ENCODE measurements at regions not wholly inside any gene's neighbourhood (a gene's known extent, or its start where the extent isn't known, plus 50 kb on each side); places are given as distances from the start of the nearest gene placed in this dataset.

DNA sequence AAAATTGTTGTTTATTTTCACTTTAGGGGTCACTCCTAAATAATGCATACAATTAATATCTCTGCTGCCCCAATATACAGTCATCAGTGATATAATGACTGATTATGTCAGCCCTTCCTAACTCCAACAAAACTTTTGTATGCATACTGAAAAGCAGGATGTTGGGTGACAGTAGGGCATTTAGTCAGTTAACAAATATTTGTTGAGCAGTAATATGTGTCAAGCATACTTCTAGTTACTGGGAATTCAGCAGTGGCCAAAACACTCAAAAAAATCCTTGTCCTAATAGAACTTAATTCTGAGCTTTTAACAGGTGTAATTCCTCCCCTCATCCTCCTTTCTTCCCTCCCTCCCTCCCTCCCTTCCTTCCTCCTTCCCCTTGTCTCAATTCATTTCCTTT lies 560.7 kb upstream of the KLHL1 start:
- no peak for TF ChIP-seq POLR2A (IDR thresholded peaks at IDR 0.05)
- TF ChIP-seq, protein P1, sequence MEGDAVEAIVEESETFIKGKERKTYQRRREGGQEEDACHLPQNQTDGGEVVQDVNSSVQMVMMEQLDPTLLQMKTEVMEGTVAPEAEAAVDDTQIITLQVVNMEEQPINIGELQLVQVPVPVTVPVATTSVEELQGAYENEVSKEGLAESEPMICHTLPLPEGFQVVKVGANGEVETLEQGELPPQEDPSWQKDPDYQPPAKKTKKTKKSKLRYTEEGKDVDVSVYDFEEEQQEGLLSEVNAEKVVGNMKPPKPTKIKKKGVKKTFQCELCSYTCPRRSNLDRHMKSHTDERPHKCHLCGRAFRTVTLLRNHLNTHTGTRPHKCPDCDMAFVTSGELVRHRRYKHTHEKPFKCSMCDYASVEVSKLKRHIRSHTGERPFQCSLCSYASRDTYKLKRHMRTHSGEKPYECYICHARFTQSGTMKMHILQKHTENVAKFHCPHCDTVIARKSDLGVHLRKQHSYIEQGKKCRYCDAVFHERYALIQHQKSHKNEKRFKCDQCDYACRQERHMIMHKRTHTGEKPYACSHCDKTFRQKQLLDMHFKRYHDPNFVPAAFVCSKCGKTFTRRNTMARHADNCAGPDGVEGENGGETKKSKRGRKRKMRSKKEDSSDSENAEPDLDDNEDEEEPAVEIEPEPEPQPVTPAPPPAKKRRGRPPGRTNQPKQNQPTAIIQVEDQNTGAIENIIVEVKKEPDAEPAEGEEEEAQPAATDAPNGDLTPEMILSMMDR (IDR thresholded peaks at IDR 0.05) = no peak
